ENCODE measurements at regions not wholly inside any gene's neighbourhood (a gene's known extent, or its start where the extent isn't known, plus 50 kb on each side); places are given as distances from the start of the nearest gene placed in this dataset.

DNA sequence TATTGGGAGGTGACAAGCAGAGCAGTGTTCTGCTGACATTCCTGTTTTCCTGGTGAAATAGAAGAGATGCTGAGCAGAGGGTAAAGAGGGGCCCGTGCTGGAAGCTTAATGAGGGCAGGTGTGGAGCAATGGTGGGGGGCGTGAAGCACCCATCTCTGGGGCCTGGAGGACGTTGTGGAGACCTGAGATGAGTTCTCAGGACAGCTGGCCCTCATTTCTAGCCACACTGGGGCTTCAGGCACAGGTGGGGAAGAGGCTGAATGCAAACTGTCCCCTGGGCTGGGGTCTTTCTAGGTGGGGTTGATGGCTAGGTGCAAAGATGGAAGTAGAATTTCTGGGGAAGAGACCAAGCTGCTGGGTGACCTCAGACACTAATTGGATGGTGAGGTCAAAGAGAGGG lies 274.2 kb upstream of the TCERG1L start:
- no peak for DNase-seq
- H3K9me3 ChIP-seq = no peaks in the 10 kb centered on the region
- no peaks in the 10 kb centered on the region for H3K36me3 ChIP-seq
- H3K27me3 ChIP-seq = no peaks in the 10 kb centered on the region
- intact Hi-C loops (cut with DNase I; ENCODE audit: low total_unique reads) = no loop called here
- TF ChIP-seq, protein P1, sequence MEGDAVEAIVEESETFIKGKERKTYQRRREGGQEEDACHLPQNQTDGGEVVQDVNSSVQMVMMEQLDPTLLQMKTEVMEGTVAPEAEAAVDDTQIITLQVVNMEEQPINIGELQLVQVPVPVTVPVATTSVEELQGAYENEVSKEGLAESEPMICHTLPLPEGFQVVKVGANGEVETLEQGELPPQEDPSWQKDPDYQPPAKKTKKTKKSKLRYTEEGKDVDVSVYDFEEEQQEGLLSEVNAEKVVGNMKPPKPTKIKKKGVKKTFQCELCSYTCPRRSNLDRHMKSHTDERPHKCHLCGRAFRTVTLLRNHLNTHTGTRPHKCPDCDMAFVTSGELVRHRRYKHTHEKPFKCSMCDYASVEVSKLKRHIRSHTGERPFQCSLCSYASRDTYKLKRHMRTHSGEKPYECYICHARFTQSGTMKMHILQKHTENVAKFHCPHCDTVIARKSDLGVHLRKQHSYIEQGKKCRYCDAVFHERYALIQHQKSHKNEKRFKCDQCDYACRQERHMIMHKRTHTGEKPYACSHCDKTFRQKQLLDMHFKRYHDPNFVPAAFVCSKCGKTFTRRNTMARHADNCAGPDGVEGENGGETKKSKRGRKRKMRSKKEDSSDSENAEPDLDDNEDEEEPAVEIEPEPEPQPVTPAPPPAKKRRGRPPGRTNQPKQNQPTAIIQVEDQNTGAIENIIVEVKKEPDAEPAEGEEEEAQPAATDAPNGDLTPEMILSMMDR (IDR thresholded peaks at IDR 0.05) = no peak
- no peaks in the 10 kb centered on the region for H3K4me1 ChIP-seq
- no peak overlapping the region for H3K27ac ChIP-seq
- H3K4me3 ChIP-seq = no peak overlapping the region

DNA sequence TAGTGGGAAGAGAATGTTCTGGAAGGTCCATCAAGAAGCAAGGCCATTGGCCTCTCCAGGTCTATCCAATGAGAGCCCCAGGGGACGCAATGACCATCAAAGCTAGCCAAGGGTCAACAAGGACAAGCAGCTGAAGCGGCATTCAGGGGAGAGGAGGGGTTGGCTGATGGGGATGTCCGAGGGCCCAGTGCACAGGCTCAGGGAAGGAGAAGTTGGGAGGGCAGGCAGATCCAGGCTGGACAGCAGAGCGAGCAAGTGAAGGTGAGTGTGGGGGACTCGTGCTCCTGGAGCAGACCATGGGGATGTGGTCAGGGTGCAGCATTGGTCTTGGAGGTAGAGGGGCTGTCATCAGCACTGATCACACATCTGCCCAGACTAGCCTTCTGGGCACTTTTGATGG lies 275.4 kb upstream of the TCERG1L start:
- Histone ChIP-seq H3K27me3 (no peaks in the 10 kb centered on the region), H3K4me1 (no peaks in the 10 kb centered on the region), H3K4me3 (no peak overlapping the region), H3K36me3 (no peaks in the 10 kb centered on the region), H3K27ac (no peak overlapping the region), H3K9me3 (no peaks in the 10 kb centered on the region)
- TF ChIP-seq, protein P1 (IDR thresholded peaks at IDR 0.05) = no peak
- no peak for DNase-seq
- intact Hi-C loops (cut with DNase I; ENCODE audit: low total_unique reads) = no loop called here

DNA sequence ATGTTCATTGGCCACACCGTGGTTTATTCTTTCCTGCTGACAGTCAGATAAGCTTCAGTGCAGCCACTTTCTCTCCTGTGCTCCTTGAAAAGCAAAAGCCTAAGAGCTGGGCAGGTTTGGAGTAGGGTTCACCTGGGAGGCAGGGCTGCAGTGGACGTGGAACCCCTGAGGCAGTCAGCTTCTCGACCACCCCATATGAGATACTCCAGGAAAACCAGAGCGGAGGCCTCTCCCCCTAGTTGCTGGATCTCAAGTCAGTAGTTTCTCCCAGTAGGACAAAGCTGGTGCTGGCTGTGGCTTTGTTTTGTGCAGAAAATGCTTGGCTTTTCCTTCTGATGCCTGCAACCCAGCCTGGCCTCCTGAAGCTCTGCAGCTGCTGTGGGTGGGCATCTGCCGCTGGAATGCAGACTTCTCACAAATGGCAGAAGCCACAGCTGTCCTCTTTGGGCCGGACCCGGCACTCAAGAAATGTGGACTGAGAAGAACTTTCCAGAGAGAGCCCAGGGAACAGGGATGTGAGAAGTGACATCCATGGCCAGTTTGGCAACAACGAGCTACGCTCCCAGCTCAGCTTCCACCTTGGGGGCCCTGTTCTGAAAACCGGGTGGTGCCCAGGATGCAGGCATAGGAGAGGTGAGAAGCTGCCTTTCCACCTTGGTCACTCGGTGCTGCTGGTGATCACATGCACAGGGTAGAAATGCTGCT lies 276.6 kb upstream of the TCERG1L start:
- intact Hi-C loops (cut with DNase I; ENCODE audit: low total_unique reads) = no loop called here
- Histone ChIP-seq H3K9me3 (no peaks in the 10 kb centered on the region), H3K27me3 (no peaks in the 10 kb centered on the region), H3K4me3 (no peak overlapping the region), H3K4me1 (no peaks in the 10 kb centered on the region), H3K27ac (no peak overlapping the region), H3K36me3 (no peaks in the 10 kb centered on the region)
- TF ChIP-seq, protein P1 (IDR thresholded peaks at IDR 0.05) = no peak
- no peak for DNase-seq

DNA sequence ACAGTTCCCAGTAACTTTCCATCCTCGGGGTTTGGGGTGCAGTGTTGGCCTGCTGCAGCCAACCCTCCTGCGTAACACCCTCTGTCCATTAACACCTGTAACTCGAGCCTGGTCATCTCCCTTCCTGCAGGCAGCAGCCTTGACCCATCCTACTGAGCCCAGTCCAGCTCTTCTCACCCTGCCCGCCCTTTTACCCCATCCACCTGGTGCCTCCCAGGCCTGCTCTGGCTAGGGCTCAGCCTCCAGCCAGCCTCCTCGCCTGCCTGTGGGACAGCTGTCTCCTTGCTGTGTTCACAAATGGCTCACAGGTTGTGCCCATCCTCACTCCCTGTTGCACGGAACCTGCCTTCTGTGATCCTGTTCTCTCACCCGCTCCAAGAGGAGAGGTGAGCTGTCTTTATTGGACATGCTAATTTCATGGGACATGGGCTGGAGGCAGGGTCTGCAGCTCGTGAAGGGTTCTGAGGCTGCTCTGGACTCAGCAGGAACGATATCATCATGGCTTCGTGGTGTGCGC lies 277.2 kb upstream of the TCERG1L start:
- TF ChIP-seq, protein P1 (IDR thresholded peaks at IDR 0.05) = no peak
- no peaks in the 10 kb centered on the region for H3K9me3 ChIP-seq
- no peak for DNase-seq
- H3K4me3 ChIP-seq = no peak overlapping the region
- H3K4me1 ChIP-seq = no peaks in the 10 kb centered on the region
- H3K27me3 ChIP-seq = no peaks in the 10 kb centered on the region
- no peaks in the 10 kb centered on the region for H3K36me3 ChIP-seq
- H3K27ac ChIP-seq = no peak overlapping the region
- intact Hi-C loops (cut with DNase I; ENCODE audit: low total_unique reads) = no loop called here

- intact Hi-C loops (cut with DNase I; ENCODE audit: low total_unique reads) = no loop called here
- TF ChIP-seq, protein P1 (IDR thresholded peaks at IDR 0.05) = no peak
- H3K27ac ChIP-seq = no peak overlapping the region
Measured at GRCh38 chr10:131590567-131590966, 279.0 kb upstream of the TCERG1L start.

More at GRCh38 chr10:131590567-131590966, 279.0 kb upstream of the TCERG1L start:
- no peak overlapping the region for H3K4me3 ChIP-seq
- no peaks in the 10 kb centered on the region for H3K36me3 ChIP-seq
- DNase-seq = no peak
- H3K27me3 ChIP-seq = no peaks in the 10 kb centered on the region
- H3K9me3 ChIP-seq = no peaks in the 10 kb centered on the region
- no peaks in the 10 kb centered on the region for H3K4me1 ChIP-seq

Measured in tibial artery (tissue), 4 donors.